Gastrocnemius medialis (tissue), 4 donors: ENCODE measurements at regions not wholly inside any gene's neighbourhood (a gene's known extent, or its start where the extent isn't known, plus 50 kb on each side); places are given as distances from the start of the nearest gene placed in this dataset.

ENCODE experiments used
- ATAC-seq, 2 donors: fragments of 150-250 bp; one replicate each; pipeline ENCODE4 v1.9.1; 2016
- DNase-seq, 2 donors: peaks; one replicate each; pipeline ENCODE4 v3.0.0-alpha.2; 2019
- H3K27ac ChIP-seq, 4 donors: fragments of 200-600 bp; sonication (generic); 1 replicate in 1 of 4; 2 replicates in 3 of 4; pipeline ENCODE4 v1.5.1; 2016 to 2018; ENCODE audit warnings: mild to moderate bottlenecking in 2 of 4, moderate library complexity in 1 of 4
- H3K27me3 ChIP-seq, 3 donors: fragments of 200-600 bp; sonication (generic) in 2 of 3; 1 replicate in 1 of 3; 2 replicates in 2 of 3; pipeline versions ENCODE4 v1.5.1 to v1.6.0; 2016 to 2019; ENCODE audit warnings: mild to moderate bottlenecking in 1 of 3, moderate library complexity in 1 of 3
- H3K36me3 ChIP-seq, 2 donors: fragments of 200-600 bp; sonication (generic) in 1 of 2; one replicate each; pipeline ENCODE4 v1.5.1; 2017 to 2018
- H3K4me1 ChIP-seq, 2 donors: fragments of 200-600 bp; sonication (generic) in 1 of 2; one replicate each; pipeline ENCODE4 v1.5.1; 2016 to 2017; ENCODE audit warnings: mild to moderate bottlenecking in 2 of 2
- H3K4me3 ChIP-seq, 4 donors: fragments of 200-600 bp; sonication (generic) in 3 of 4; 1 replicate in 1 of 4; 2 replicates in 3 of 4; pipeline ENCODE4 v1.5.1; 2016 to 2019; ENCODE audit warnings: mild to moderate bottlenecking in 2 of 4
- H3K9me3 ChIP-seq, 3 donors: fragments of 200-600 bp; sonication (generic) in 2 of 3; 1 replicate in 1 of 3; 2 replicates in 2 of 3; pipeline ENCODE4 v1.5.1; 2016 to 2019
- POLR2A ChIP-seq, 2 donors: fragments of 450-650 bp; IDR thresholded peaks; one replicate each; pipeline ENCODE4 v1.6.1; 2017; ENCODE audit warnings: antibody characterized with exemption in 2 of 2, mild to moderate bottlenecking in 2 of 2, moderate library complexity in 2 of 2
- in situ Hi-C, 4 donors: fragments of 200-750 bp; cut with MboI; loops; one replicate each; pipeline versions ENCODE4 v1.15.0 to v1.8.0; 2017; ENCODE audit warnings: low sequenced_read_pairs in 4 of 4
- intact Hi-C: fragments of 100-400 bp; cut with DNase I; formaldehyde crosslinking; loops from one replicate; pipeline ENCODE4 v1.15.1; 2023; ENCODE audit warnings: low total_unique reads
- TF ChIP-seq, protein P1 (sequence below), 5 experiments: fragments of 450-650 bp in 3 of 5; fragments of 200-600 bp in 2 of 5; sonication (generic) in 2 of 5; IDR thresholded peaks in 4 of 5; conservative IDR thresholded peaks in 1 of 5; 1 replicate in 4 of 5; 2 replicates in 1 of 5; pipeline ENCODE4 v1.5.1; 2016 to 2019; ENCODE audit warnings: antibody characterized with exemption in 5 of 5, mild to moderate bottlenecking in 3 of 5, moderate library complexity in 3 of 5

DNA sequence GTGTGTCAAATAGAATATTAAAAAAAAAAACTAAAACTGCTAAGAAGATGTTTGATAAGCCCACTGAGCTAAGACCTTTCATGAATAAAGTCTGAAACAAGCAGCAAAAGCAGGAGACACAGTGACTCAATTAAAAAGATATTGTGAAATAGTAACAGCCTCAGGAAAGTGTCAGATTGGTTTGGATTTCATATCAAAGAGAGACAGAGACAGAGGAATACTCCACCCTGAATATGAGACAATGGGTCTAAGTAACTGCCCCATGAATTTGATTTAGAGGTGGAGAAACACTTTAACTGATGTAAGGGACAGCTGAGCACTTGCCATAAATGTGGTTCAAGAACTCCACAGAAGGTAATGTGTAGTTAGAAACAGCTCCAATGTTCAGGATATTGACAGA, 277.9 kb upstream of the FOXG1 start:
- in situ Hi-C loops = no loop called here
- H3K36me3 ChIP-seq = no peaks in the 10 kb centered on the region
- intact Hi-C loops = no loop called here

DNA sequence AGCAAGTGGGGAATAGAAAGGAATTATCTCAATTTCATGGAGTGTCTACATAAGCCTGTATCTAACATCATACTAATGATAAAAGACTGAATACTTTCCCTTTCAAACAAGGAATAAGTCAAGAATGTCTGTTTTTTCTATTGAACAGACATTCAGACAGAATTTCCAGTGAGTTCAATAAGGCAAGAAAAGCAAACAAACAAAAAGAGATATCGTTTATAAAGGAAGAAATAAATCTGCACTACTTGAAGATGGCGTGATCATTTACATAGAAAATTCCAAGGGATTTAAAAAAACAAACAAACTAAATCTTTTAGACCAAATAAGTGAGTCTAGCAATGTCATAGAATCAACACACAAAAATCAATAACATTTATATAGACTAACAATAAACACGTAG, 273.1 kb upstream of the FOXG1 start:
- Histone ChIP-seq H3K27me3 (no peaks in the 10 kb centered on the region), H3K36me3 (no peaks in the 10 kb centered on the region), H3K4me1 (no peaks in the 10 kb centered on the region), H3K4me3 (no peak overlapping the region), H3K9me3 (no peaks in the 10 kb centered on the region), H3K27ac (no peak overlapping the region)
- in situ Hi-C loops = no loop called here
- DNase-seq (no peak), ATAC-seq (no peak)
- no peak for TF ChIP-seq POLR2A (IDR thresholded peaks at IDR 0.05)
- TF ChIP-seq, protein P1, sequence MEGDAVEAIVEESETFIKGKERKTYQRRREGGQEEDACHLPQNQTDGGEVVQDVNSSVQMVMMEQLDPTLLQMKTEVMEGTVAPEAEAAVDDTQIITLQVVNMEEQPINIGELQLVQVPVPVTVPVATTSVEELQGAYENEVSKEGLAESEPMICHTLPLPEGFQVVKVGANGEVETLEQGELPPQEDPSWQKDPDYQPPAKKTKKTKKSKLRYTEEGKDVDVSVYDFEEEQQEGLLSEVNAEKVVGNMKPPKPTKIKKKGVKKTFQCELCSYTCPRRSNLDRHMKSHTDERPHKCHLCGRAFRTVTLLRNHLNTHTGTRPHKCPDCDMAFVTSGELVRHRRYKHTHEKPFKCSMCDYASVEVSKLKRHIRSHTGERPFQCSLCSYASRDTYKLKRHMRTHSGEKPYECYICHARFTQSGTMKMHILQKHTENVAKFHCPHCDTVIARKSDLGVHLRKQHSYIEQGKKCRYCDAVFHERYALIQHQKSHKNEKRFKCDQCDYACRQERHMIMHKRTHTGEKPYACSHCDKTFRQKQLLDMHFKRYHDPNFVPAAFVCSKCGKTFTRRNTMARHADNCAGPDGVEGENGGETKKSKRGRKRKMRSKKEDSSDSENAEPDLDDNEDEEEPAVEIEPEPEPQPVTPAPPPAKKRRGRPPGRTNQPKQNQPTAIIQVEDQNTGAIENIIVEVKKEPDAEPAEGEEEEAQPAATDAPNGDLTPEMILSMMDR (IDR thresholded peaks at IDR 0.05 in 4 of 5, conservative IDR thresholded peaks at IDR 0.05 in 1 of 5) = no peak
- intact Hi-C loops = no loop called here

More for the DNA sequence above, 277.9 kb upstream of the FOXG1 start:
- DNase-seq (no peak), ATAC-seq (no peak)
- Histone ChIP-seq H3K4me3 (no peak overlapping the region), H3K4me1 (no peaks in the 10 kb centered on the region), H3K9me3 (no peaks in the 10 kb centered on the region), H3K27me3 (no peaks in the 10 kb centered on the region), H3K27ac (no peak overlapping the region)
- TF ChIP-seq, protein P1 (IDR thresholded peaks at IDR 0.05 in 4 of 5, conservative IDR thresholded peaks at IDR 0.05 in 1 of 5) = no peak
- TF ChIP-seq POLR2A (IDR thresholded peaks at IDR 0.05) = no peak

DNA sequence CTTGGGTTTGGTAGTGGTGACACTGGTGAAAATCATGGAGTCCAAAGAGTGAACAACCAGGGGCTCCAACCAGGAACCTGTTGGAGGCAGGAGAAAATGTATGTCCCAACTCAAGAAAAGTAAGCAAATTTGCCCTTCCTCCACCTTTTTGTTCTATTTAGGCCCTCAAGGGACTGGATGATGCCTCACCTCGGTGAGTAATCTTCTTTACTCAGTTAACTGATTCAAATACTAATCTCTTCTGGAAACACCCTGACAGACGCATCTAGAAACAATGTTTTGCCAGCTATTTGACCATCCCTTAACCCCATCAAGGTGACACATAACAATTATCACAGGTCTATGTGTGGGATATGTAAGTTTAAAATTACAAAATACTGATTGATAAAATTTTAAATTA, 272.4 kb upstream of the FOXG1 start:
- Histone ChIP-seq H3K4me3 (no peak overlapping the region), H3K36me3 (no peaks in the 10 kb centered on the region), H3K4me1 (no peaks in the 10 kb centered on the region), H3K27me3 (no peaks in the 10 kb centered on the region), H3K9me3 (no peaks in the 10 kb centered on the region), H3K27ac (no peak overlapping the region)
- no peak for TF ChIP-seq POLR2A (IDR thresholded peaks at IDR 0.05)
- TF ChIP-seq, protein P1 (IDR thresholded peaks at IDR 0.05 in 4 of 5, conservative IDR thresholded peaks at IDR 0.05 in 1 of 5) = no peak
- DNase-seq = no peak
- intact Hi-C loops (no loop called here), in situ Hi-C loops (no loop called here)
- ATAC-seq = no peak

DNA sequence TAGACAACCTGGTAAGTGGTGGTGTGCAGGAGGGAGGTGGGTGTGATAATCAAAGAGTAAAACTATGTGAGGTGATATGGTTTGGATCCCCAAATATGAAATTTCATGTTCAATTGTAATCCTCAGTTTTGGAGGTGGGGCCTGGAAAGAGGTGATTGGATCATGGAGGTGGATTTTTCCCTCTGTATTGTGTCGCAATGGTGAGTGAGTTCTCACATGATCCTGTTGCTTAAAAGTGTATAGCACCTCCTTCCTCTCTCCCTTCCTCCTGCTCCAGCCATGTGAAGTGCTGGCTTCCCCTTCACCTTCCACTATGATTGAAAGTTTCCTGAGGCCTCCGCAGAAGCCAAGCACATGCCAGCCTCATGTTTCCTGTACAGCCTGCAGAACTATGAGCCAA, 270.2 kb upstream of the FOXG1 start:
- no peaks in the 10 kb centered on the region for H3K36me3 ChIP-seq
- H3K9me3 ChIP-seq = no peaks in the 10 kb centered on the region
- no peaks in the 10 kb centered on the region for H3K4me1 ChIP-seq
- intact Hi-C loops (no loop called here), in situ Hi-C loops (no loop called here)
- H3K4me3 ChIP-seq = no peak overlapping the region
- DNase-seq (no peak), ATAC-seq (no peak)
- H3K27me3 ChIP-seq = no peaks in the 10 kb centered on the region
- no peak overlapping the region for H3K27ac ChIP-seq
- no peak for TF ChIP-seq POLR2A (IDR thresholded peaks at IDR 0.05)
- TF ChIP-seq, protein P1 (IDR thresholded peaks at IDR 0.05 in 4 of 5, conservative IDR thresholded peaks at IDR 0.05 in 1 of 5) = no peak

DNA sequence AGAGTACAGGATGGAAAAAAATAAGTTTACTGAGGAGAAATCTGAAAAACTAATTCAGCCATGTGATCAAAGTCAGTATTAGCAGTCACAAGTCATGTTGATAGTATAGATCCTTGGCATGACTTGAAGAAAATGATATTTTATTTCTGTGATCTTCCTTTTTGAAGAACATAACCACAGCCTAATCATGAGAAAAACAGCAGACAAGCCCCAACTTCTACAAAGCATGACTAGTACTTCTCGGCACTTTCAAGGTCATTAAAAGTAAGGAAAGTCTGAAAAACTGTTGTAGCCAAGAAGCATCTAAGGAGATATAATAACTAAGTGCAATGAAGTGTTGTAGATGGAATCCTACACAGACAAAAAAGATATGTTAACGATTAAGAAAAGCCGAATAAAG, 264.1 kb upstream of the FOXG1 start:
- TF ChIP-seq, protein P1 (IDR thresholded peaks at IDR 0.05 in 4 of 5, conservative IDR thresholded peaks at IDR 0.05 in 1 of 5) = no peak
- TF ChIP-seq POLR2A (IDR thresholded peaks at IDR 0.05) = no peak
- in situ Hi-C loops = no loop called here
- Histone ChIP-seq H3K4me3 (no peak overlapping the region), H3K27ac (no peak overlapping the region), H3K36me3 (no peaks in the 10 kb centered on the region), H3K9me3 (no peaks in the 10 kb centered on the region), H3K4me1 (no peaks in the 10 kb centered on the region), H3K27me3 (no peaks in the 10 kb centered on the region)
- intact Hi-C loops = no loop called here
- no peak for DNase-seq
- ATAC-seq = no peak
